SK-N-SH treated with all-trans-retinoic acid at 6 μM for 48 hours (cell line): ENCODE measurements at regions not wholly inside any gene's neighbourhood (a gene's known extent, or its start where the extent isn't known, plus 50 kb on each side); places are given as distances from the start of the nearest gene placed in this dataset.

Experiments
- BACH2 ChIP-seq: fragments of 250-450 bp; sonication (Bioruptor Pico); IDR thresholded peaks from 2 replicates; pipeline ENCODE4 v1.9.0; 2021; ENCODE audit warnings: mild to moderate bottlenecking, borderline replicate concordance
- CREB5 ChIP-seq: fragments of 250-450 bp; sonication (Bioruptor Pico); IDR thresholded peaks from 2 replicates; pipeline ENCODE4 v1.5.1; 2020; ENCODE audit warnings: low read depth, mild to moderate bottlenecking, moderate library complexity
- ESRRG ChIP-seq: fragments of 250-450 bp; sonication (Bioruptor Pico); IDR thresholded peaks from 2 replicates; pipeline ENCODE4 v1.6.1; 2021; ENCODE audit warnings: mild to moderate bottlenecking
- OSR1 ChIP-seq: fragments of 250-450 bp; sonication (Bioruptor Pico); IDR thresholded peaks from 2 replicates; pipeline ENCODE4 v1.8.0; 2022; ENCODE audit warnings: moderate library complexity, mild to moderate bottlenecking, inconsistent platforms
- ZNF565 ChIP-seq: fragments of 450-650 bp; formaldehyde crosslinking; conservative IDR thresholded peaks from 2 replicates; pipeline ENCODE4 v1.5.0; 2020; ENCODE audit warnings: low read depth, mild to moderate bottlenecking, moderate library complexity
- ZNF70 ChIP-seq: fragments of 450-650 bp; formaldehyde crosslinking; IDR thresholded peaks from 2 replicates; pipeline ENCODE4 v1.5.0; 2020; ENCODE audit warnings: mild to moderate bottlenecking, moderate library complexity
- ZNF8 ChIP-seq: fragments of 450-650 bp; formaldehyde crosslinking; IDR thresholded peaks from 2 replicates; pipeline ENCODE4 v1.5.0; 2020; ENCODE audit warnings: mild to moderate bottlenecking, moderate library complexity
- TF ChIP-seq, protein P1 (sequence below): fragments of 250-450 bp; sonication (Bioruptor Pico); IDR thresholded peaks from 2 replicates; pipeline ENCODE4 v1.8.0; 2020; ENCODE audit warnings: mild to moderate bottlenecking, moderate library complexity, borderline replicate concordance

DNA sequence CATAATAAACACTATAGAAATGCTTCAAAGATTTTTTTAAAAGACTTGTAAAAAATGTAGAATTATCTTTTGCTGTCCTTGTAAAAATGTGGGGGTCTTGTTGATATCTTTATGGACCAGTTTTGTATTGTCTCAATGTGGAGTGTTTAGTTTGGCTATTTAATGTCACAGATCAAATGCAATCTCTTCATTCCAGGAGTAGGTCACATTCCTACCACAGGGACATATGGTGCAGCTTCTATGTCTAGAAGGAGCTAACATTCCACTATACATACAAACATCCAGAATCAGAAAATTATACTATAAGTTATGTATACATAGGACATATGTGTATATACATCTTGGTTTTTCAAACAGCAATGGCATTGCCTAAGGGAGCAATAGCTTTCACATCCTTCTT, 345.7 kb downstream of the BMP4 start:
- no peak for TF ChIP-seq CREB5 (CRISPR knock-in tag)
- TF ChIP-seq, protein P1, sequence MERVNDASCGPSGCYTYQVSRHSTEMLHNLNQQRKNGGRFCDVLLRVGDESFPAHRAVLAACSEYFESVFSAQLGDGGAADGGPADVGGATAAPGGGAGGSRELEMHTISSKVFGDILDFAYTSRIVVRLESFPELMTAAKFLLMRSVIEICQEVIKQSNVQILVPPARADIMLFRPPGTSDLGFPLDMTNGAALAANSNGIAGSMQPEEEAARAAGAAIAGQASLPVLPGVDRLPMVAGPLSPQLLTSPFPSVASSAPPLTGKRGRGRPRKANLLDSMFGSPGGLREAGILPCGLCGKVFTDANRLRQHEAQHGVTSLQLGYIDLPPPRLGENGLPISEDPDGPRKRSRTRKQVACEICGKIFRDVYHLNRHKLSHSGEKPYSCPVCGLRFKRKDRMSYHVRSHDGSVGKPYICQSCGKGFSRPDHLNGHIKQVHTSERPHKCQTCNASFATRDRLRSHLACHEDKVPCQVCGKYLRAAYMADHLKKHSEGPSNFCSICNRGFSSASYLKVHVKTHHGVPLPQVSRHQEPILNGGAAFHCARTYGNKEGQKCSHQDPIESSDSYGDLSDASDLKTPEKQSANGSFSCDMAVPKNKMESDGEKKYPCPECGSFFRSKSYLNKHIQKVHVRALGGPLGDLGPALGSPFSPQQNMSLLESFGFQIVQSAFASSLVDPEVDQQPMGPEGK (CRISPR knock-in tag) = no peak
- no peak for TF ChIP-seq ESRRG
- TF ChIP-seq ZNF565 = no peak
- TF ChIP-seq ZNF8 (CRISPR knock-in tag) = no peak
- no peak for TF ChIP-seq BACH2 (CRISPR knock-in tag)
- no peak for TF ChIP-seq ZNF70
- TF ChIP-seq OSR1 (CRISPR knock-in tag) = no peak
